Dendritic cell treated with granulocyte-macrophage colony-stimulating factor and Interleukin-4, amounts not matched to agents 40 ng/mL and 50 ng/mL, for 4 days (primary cell): ENCODE measurements at regions not wholly inside any gene's neighbourhood (a gene's known extent, or its start where the extent isn't known, plus 50 kb on each side); places are given as distances from the start of the nearest gene placed in this dataset.
"Not testable (repeated sequence)": the region's sequence is repeated elsewhere in the genome, so short reads cannot be mapped to it uniquely, and the experiment has no call there.

Experiments used
- H3K27ac Mint-ChIP-seq: one replicate; pipeline ENCODE4 v1.8.0; 2022; ENCODE audit warnings: mild to moderate bottlenecking, mixed read lengths
- H3K27me3 Mint-ChIP-seq: one replicate; pipeline ENCODE4 v1.8.0; 2022; ENCODE audit warnings: mild to moderate bottlenecking, mixed read lengths
- H3K36me3 Mint-ChIP-seq: one replicate; pipeline ENCODE4 v1.8.0; 2022; ENCODE audit warnings: low read depth, mixed read lengths
- H3K4me1 Mint-ChIP-seq: one replicate; pipeline ENCODE4 v1.8.0; 2022; ENCODE audit warnings: low read depth, mixed read lengths
- H3K4me3 Mint-ChIP-seq: one replicate; pipeline ENCODE4 v1.8.0; 2022; ENCODE audit warnings: mild to moderate bottlenecking, moderate library complexity, mixed read lengths
- H3K9me3 Mint-ChIP-seq: one replicate; pipeline ENCODE4 v1.8.0; 2022; ENCODE audit warnings: mixed read lengths
- intact Hi-C: fragments of 100-400 bp; cut with micrococcal nuclease; formaldehyde crosslinking; loops from one replicate; pipeline ENCODE4 v1.15.0; 2022

DNA sequence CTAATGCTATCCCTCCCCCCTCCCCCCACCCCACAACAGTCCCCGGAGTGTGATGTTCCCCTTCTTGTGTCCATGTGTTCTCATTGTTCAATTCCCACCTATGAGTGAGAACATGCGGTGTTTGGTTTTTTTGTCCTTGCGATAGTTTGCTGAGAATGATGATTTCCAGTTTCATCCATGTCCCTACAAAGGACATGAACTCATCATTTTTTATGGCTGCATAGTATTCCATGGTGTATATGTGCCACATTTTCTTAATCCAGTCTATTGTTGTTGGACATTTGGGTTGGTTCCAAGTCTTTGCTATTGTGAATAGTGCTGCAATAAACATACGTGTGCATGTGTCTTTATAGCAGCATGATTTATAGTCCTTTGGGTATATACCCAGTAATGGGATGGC, 133.7 kb upstream of the ANK3 start:
- intact Hi-C loops = not testable (repeated sequence)

DNA sequence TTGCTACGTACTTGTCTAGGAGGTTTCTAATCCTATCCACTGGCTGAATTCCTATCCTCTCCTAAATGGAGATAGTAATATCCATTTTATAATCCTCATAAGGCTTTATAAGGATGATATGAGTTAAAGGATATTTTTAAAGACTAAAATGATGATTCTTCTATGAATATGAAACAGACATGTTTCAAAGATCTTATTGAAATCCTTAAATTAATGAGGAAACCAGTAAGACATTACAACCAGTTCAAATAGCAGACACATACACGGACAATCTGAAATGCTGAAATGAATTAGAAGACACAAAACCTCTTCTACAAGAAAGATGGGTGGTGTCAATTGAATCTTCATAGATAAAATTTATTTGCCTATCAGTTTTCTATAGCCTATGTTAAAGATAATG, 132.9 kb upstream of the ANK3 start:
- Mint-ChIP-seq H3K27ac (no peak overlapping the region), H3K9me3 (no peaks in the 10 kb centered on the region), H3K27me3 (no peaks in the 10 kb centered on the region), H3K4me3 (no peak overlapping the region), H3K4me1 (no peaks in the 10 kb centered on the region), H3K36me3 (no peaks in the 10 kb centered on the region)
- intact Hi-C loops = no loop called here

More for the DNA sequence above, 133.7 kb upstream of the ANK3 start:
- not testable (repeated sequence) for H3K36me3 Mint-ChIP-seq, H3K27ac Mint-ChIP-seq, H3K9me3 Mint-ChIP-seq, H3K4me1 Mint-ChIP-seq, H3K27me3 Mint-ChIP-seq, H3K4me3 Mint-ChIP-seq

GRCh38 chr10:60521974-60522405, 132.3 kb upstream of the ANK3 start:
- Mint-ChIP-seq H3K27me3 (no peaks in the 10 kb centered on the region), H3K9me3 (no peaks in the 10 kb centered on the region), H3K36me3 (no peaks in the 10 kb centered on the region), H3K27ac (no peak overlapping the region), H3K4me3 (no peak overlapping the region), H3K4me1 (no peaks in the 10 kb centered on the region)
- intact Hi-C loops = no loop called here

DNA sequence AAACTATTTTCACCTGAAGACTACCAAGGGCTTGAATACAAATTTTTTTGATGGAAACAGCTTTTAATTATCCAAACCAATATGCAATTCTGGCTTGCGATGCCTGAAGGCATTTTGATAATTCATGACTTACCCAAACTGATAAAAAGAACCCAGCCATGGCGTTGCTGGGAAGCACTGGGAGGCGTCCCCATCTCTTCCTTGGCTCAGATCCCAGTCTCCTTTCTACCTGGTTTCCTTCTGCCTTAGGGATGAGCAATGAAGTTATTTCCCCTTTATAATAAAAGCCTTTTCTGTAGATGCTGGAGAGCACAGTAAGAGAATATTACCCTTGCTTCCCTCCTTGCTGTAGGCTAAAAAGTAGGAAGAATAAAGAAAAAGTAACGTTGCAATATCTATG, 129.1 kb upstream of the ANK3 start:
- intact Hi-C loops = no loop called here
- H3K27ac Mint-ChIP-seq = no peak overlapping the region

DNA sequence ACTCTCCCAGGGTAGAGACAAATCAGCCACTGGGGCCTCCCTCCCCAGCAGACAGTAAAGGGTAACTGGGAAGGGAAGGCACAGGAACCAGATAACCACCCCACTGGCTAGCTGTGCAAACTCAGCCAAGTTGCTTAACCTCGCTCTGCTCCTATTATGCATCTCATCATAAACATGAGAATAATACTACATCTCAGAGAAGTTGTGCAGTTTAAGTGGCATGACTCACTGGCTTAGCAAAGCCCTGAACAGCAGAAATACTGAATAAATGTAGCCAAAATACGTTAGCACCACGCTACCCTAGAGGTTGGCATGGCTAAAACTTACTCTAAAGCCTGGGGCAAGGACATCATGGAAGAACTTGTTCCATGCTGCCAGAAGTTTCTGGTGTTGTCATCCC, 128.1 kb upstream of the ANK3 start:
- H3K4me3 Mint-ChIP-seq = no peak overlapping the region
- H3K4me1 Mint-ChIP-seq = peaks cover 10% of the 10 kb centered on the region
- H3K36me3 Mint-ChIP-seq = no peaks in the 10 kb centered on the region
- H3K27ac Mint-ChIP-seq = no peak overlapping the region
- intact Hi-C loops = no loop called here
- no peaks in the 10 kb centered on the region for H3K9me3 Mint-ChIP-seq
- H3K27me3 Mint-ChIP-seq = no peaks in the 10 kb centered on the region

More for the DNA sequence above, 129.1 kb upstream of the ANK3 start:
- Mint-ChIP-seq H3K36me3 (no peaks in the 10 kb centered on the region), H3K4me1 (peaks cover 2% of the 10 kb centered on the region), H3K9me3 (no peaks in the 10 kb centered on the region), H3K4me3 (no peak overlapping the region), H3K27me3 (no peaks in the 10 kb centered on the region)

DNA sequence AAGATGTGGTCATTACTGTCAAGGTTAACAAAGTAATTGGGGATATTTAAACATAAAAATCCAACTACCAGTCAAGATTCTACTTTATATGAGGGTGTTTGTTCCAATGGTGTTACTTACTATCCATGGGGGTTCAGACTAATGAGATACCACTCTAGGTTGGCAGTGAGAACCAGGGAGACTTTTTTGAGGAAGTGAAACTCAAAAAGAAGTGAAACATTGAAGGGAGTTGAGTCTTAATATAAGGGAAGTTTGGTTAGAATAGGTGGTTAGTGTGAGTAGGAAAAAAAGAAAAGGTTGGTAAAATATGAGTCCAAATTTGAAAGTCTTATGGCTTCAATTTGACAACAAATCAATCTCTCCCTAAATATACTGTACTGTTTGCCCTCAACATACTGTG, 123.6 kb upstream of the ANK3 start:
- peaks cover 10% of the 10 kb centered on the region for H3K4me1 Mint-ChIP-seq
- no peaks in the 10 kb centered on the region for H3K27me3 Mint-ChIP-seq
- intact Hi-C loops = no loop called here
- H3K36me3 Mint-ChIP-seq = no peaks in the 10 kb centered on the region
- no peak overlapping the region for H3K27ac Mint-ChIP-seq
- H3K9me3 Mint-ChIP-seq = no peaks in the 10 kb centered on the region
- H3K4me3 Mint-ChIP-seq = no peak overlapping the region

GRCh38 chr10:60511477-60512229, 122.0 kb upstream of the ANK3 start:
- H3K4me3 Mint-ChIP-seq = no peak overlapping the region
- H3K27ac Mint-ChIP-seq = no peak overlapping the region
- intact Hi-C loops = no loop called here

DNA sequence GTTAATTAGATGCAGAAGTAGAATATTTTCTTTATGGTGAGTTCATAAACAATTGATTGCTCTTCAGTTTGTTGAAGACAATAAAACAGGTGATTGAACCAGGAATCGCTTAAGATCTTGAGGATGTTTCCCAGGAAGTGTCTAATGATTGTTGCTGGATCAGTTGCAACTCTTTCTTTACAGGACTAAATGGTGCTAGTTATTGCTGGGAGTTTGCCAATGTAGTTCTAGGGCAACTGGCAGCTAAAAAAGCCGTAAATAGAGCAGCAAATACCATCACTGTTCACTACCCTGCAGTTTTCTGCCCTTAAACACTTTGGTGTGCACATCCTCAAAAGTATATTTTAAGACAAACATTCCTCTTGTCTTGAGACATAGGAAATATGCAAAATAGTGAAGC, 119.2 kb upstream of the ANK3 start:
- H3K9me3 Mint-ChIP-seq = no peaks in the 10 kb centered on the region
- H3K4me3 Mint-ChIP-seq = no peak overlapping the region
- H3K4me1 Mint-ChIP-seq = peaks cover 8% of the 10 kb centered on the region
- intact Hi-C loops = no loop called here
- no peak overlapping the region for H3K27ac Mint-ChIP-seq
- H3K27me3 Mint-ChIP-seq = no peaks in the 10 kb centered on the region
- no peaks in the 10 kb centered on the region for H3K36me3 Mint-ChIP-seq

More at GRCh38 chr10:60511477-60512229, 122.0 kb upstream of the ANK3 start:
- peaks cover 10% of the 10 kb centered on the region for H3K4me1 Mint-ChIP-seq
- H3K27me3 Mint-ChIP-seq = no peaks in the 10 kb centered on the region
- H3K9me3 Mint-ChIP-seq = no peaks in the 10 kb centered on the region
- no peaks in the 10 kb centered on the region for H3K36me3 Mint-ChIP-seq

DNA sequence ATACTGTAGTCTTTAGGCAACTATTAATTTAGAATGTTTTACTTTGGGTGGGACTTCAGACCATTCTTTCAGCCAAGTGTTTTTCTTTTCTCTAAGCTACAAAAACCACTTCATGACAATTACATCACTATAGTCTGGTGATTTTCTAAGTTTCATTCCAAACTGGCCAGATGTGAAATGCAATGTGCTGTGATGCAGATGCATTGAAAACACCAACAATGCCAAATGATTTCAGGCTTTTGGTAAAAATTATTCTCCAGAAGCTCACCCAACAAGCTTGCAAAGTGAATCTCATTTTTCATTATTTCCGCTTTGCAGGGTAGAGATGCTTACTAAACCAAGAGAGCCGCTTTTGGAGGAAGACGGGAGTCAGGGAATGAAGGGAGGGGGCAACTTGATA, 118.4 kb upstream of the ANK3 start:
- Mint-ChIP-seq H3K4me1 (peaks cover under 1% of the 10 kb centered on the region), H3K36me3 (no peaks in the 10 kb centered on the region), H3K4me3 (no peak overlapping the region), H3K27me3 (no peaks in the 10 kb centered on the region), H3K9me3 (no peaks in the 10 kb centered on the region), H3K27ac (no peak overlapping the region)
- intact Hi-C loops = no loop called here

GRCh38 chr10:60502621-60503020, 112.9 kb upstream of the ANK3 start:
- Mint-ChIP-seq H3K4me3 (no peak overlapping the region), H3K4me1 (no peaks in the 10 kb centered on the region), H3K9me3 (no peaks in the 10 kb centered on the region), H3K36me3 (no peaks in the 10 kb centered on the region), H3K27me3 (no peaks in the 10 kb centered on the region), H3K27ac (no peak overlapping the region)
- intact Hi-C loops = no loop called here

GRCh38 chr10:60498985-60499384, 109.3 kb upstream of the ANK3 start:
- Mint-ChIP-seq H3K27me3 (no peaks in the 10 kb centered on the region), H3K27ac (no peak overlapping the region), H3K36me3 (no peaks in the 10 kb centered on the region), H3K4me3 (no peak overlapping the region), H3K9me3 (no peaks in the 10 kb centered on the region), H3K4me1 (no peaks in the 10 kb centered on the region)
- intact Hi-C loops = no loop called here

- intact Hi-C loops = no loop called here
Observed at GRCh38 chr10:60497364-60497763, 107.7 kb upstream of the ANK3 start.

DNA sequence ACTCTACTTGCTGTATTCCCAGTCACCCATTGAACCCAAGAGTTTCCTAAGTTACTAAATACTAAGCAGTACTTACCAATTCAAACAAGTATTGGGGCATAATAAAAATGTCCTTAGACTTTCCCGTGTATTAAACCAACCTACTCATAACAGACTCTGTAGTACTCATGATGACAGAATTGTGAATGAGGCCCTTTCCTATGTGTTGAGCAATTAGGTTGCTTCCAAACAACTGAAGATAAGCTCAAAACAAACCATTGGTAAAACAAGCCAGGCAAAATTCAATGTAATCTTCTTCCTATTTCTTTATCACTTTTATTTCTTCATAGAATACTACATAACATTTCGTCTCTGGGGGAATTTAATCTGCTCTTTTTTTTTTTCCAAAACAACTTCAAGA, 106.5 kb upstream of the ANK3 start:
- Mint-ChIP-seq H3K27ac (no peak overlapping the region), H3K36me3 (no peaks in the 10 kb centered on the region), H3K27me3 (no peaks in the 10 kb centered on the region), H3K9me3 (no peaks in the 10 kb centered on the region), H3K4me1 (no peaks in the 10 kb centered on the region), H3K4me3 (no peak overlapping the region)
- intact Hi-C loops = no loop called here

More at GRCh38 chr10:60497364-60497763, 107.7 kb upstream of the ANK3 start:
- H3K36me3 Mint-ChIP-seq = no peaks in the 10 kb centered on the region
- H3K27me3 Mint-ChIP-seq = no peaks in the 10 kb centered on the region
- H3K4me3 Mint-ChIP-seq = no peak overlapping the region
- H3K27ac Mint-ChIP-seq = no peak overlapping the region
- no peaks in the 10 kb centered on the region for H3K9me3 Mint-ChIP-seq
- H3K4me1 Mint-ChIP-seq = no peaks in the 10 kb centered on the region

GRCh38 chr10:60495338-60496055, 105.8 kb upstream of the ANK3 start:
- Mint-ChIP-seq H3K9me3 (no peaks in the 10 kb centered on the region), H3K27me3 (no peaks in the 10 kb centered on the region), H3K27ac (no peak overlapping the region), H3K4me3 (no peak overlapping the region), H3K36me3 (no peaks in the 10 kb centered on the region), H3K4me1 (no peaks in the 10 kb centered on the region)
- intact Hi-C loops = no loop called here
